Hepatocyte (in vitro differentiated cells): ENCODE measurements at regions not wholly inside any gene's neighbourhood (a gene's known extent, or its start where the extent isn't known, plus 50 kb on each side); places are given as distances from the start of the nearest gene placed in this dataset.

Source experiments
- DNase-seq: peaks from one replicate; pipeline ENCODE4 v3.0.0-alpha.2; 2016; ENCODE audit warnings: low spot score
- H2AFZ ChIP-seq: fragments of 200-600 bp; sonication (generic); 2 replicates; pipeline ENCODE4 v1.6.0; 2016; ENCODE audit warnings: antibody characterized with exemption, mild to moderate bottlenecking
- H3K27ac ChIP-seq: fragments of 200-600 bp; sonication (generic); 2 replicates; pipeline ENCODE4 v1.5.1; 2016; ENCODE audit warnings: mild to moderate bottlenecking
- H3K27me3 ChIP-seq: fragments of 200-600 bp; sonication (generic); 2 replicates; pipeline ENCODE4 v1.6.1; 2016
- H3K36me3 ChIP-seq: fragments of 200-600 bp; sonication (generic); replicated peaks from 2 replicates; pipeline ENCODE4 v1.5.1; 2016; ENCODE audit warnings: low read depth; ENCODE audit not compliant: insufficient read depth
- H3K4me1 ChIP-seq: fragments of 200-600 bp; sonication (generic); 2 replicates; pipeline ENCODE4 v1.5.1; 2016; ENCODE audit warnings: mild to moderate bottlenecking, moderate library complexity; ENCODE audit not compliant: insufficient read depth
- H3K4me2 ChIP-seq: fragments of 200-600 bp; sonication (generic); 2 replicates; pipeline ENCODE4 v1.6.0; 2016
- H3K4me3 ChIP-seq: fragments of 200-600 bp; sonication (generic); 2 replicates; pipeline ENCODE4 v1.5.1; 2016; ENCODE audit warnings: mild to moderate bottlenecking
- H3K79me2 ChIP-seq: fragments of 200-600 bp; sonication (generic); 2 replicates; pipeline ENCODE4 v1.6.0; 2017; ENCODE audit warnings: mild to moderate bottlenecking
- H3K9me2 ChIP-seq: fragments of 200-600 bp; sonication (generic); replicated peaks from 2 replicates; pipeline ENCODE4 v1.6.0; 2017; ENCODE audit warnings: mild to moderate bottlenecking; ENCODE audit not compliant: insufficient read depth
- H3K9me3 ChIP-seq: fragments of 200-600 bp; sonication (generic); 2 replicates; pipeline ENCODE4 v1.5.1; 2016; ENCODE audit warnings: low read depth, mild to moderate bottlenecking
- H4K20me1 ChIP-seq: fragments of 200-600 bp; sonication (generic); 2 replicates; pipeline ENCODE4 v1.6.0; 2016; ENCODE audit warnings: mild to moderate bottlenecking; ENCODE audit not compliant: insufficient read depth, poor library complexity, severe bottlenecking
- EZH2 ChIP-seq: fragments of 200-600 bp; sonication (generic); IDR thresholded peaks from 2 replicates; pipeline ENCODE4 v1.6.1; 2016; ENCODE audit warnings: antibody characterized with exemption, mild to moderate bottlenecking, borderline replicate concordance
- EZH2phosphoT487 ChIP-seq: fragments of 200-600 bp; sonication (generic); IDR thresholded peaks from one replicate; pipeline ENCODE4 v1.6.1; 2018; ENCODE audit warnings: antibody characterized with exemption, mild to moderate bottlenecking, low read depth, moderate library complexity; ENCODE audit not compliant: unreplicated experiment, severe bottlenecking
- WGBS: methylation state at CpG from one replicate; pipeline ENCODE4 v1.1.6; 2016; ENCODE audit warnings: low lambda C conversion rate; ENCODE audit errors: missing lambda C conversion rate; 5-methylcytosine and 5-hydroxymethylcytosine counted together
- TF ChIP-seq, protein P1 (sequence below): fragments of 200-600 bp; sonication (generic); IDR thresholded peaks from 2 replicates; pipeline ENCODE4 v1.5.1; 2016; ENCODE audit warnings: antibody characterized with exemption, mild to moderate bottlenecking; ENCODE audit not compliant: poor library complexity

DNA sequence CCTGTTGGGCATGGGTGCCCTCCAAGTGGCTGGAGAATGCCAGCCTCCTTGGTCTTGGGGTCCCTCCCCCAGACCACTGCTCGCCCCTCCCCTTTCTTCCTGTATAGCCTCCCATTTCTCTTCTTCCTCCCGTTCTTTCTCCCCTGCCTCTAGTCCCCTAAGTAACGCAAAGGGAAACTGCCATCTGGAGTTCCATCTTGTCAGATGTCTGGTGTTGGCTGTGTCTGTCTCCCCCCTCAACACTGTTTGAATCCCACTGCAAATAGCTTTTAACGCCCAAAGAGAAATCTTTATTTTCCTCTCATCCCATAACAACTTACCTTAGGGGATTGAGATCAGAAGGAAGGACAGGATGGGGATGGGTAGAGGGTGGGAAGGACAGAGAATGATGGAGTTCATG lies 55.3 kb upstream of the CSF3R start:
- peaks cover 6% of the 10 kb centered on the region for H3K4me1 ChIP-seq

DNA sequence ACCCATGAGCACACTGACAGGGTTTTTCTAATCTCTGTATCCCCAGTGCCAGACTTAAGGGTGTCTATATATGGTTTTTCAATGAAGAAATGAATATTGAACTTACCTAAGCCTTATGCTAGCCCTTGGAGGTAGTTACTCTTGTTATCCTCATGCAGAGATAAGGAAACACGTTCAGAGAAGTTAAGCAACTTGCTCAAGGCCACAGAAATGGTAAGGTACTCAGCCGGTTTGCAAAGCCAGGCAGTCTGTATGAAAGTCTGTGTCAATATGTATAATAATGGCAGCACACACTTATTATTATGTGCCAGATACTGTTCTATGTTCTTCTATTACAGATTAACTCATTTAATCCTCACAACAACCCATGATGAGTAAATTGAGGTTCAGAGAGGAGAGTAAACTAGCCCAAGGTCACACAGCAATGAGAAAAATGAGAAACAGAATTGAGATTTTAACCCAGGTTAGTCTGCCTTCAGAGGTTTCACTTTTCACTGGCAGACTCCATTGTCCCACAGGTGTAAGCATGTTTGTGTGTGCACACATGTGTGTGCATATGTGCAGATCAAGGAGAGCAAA lies 54.6 kb upstream of the CSF3R start:
- no peak for DNase-seq
- peaks cover 6% of the 10 kb centered on the region for H3K4me1 ChIP-seq
- no peaks in the 10 kb centered on the region for H3K9me3 ChIP-seq
- H3K4me3 ChIP-seq = no peak overlapping the region
- no peaks in the 10 kb centered on the region for H3K9me2 ChIP-seq
- TF ChIP-seq EZH2phosphoT487 = no peak
- TF ChIP-seq, protein P1, sequence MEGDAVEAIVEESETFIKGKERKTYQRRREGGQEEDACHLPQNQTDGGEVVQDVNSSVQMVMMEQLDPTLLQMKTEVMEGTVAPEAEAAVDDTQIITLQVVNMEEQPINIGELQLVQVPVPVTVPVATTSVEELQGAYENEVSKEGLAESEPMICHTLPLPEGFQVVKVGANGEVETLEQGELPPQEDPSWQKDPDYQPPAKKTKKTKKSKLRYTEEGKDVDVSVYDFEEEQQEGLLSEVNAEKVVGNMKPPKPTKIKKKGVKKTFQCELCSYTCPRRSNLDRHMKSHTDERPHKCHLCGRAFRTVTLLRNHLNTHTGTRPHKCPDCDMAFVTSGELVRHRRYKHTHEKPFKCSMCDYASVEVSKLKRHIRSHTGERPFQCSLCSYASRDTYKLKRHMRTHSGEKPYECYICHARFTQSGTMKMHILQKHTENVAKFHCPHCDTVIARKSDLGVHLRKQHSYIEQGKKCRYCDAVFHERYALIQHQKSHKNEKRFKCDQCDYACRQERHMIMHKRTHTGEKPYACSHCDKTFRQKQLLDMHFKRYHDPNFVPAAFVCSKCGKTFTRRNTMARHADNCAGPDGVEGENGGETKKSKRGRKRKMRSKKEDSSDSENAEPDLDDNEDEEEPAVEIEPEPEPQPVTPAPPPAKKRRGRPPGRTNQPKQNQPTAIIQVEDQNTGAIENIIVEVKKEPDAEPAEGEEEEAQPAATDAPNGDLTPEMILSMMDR = no peak
- no peak for TF ChIP-seq EZH2
- no peak overlapping the region for H3K27ac ChIP-seq
- H4K20me1 ChIP-seq = no peaks in the 10 kb centered on the region
- no peak overlapping the region for H2AFZ ChIP-seq
- 55% methylated on average over 2 of the region's 2 CpGs for WGBS
- H3K4me2 ChIP-seq = no peak overlapping the region
- no peaks in the 10 kb centered on the region for H3K27me3 ChIP-seq
- H3K79me2 ChIP-seq = no peaks in the 10 kb centered on the region
- H3K36me3 ChIP-seq = no peaks in the 10 kb centered on the region

More for the DNA sequence above, 55.3 kb upstream of the CSF3R start:
- no peak overlapping the region for H3K4me3 ChIP-seq
- H3K79me2 ChIP-seq = no peaks in the 10 kb centered on the region
- H3K9me3 ChIP-seq = no peaks in the 10 kb centered on the region
- TF ChIP-seq, protein P1 = no peak
- H3K4me2 ChIP-seq = no peak overlapping the region
- H3K9me2 ChIP-seq = no peaks in the 10 kb centered on the region
- no peaks in the 10 kb centered on the region for H4K20me1 ChIP-seq
- no peaks in the 10 kb centered on the region for H3K36me3 ChIP-seq
- WGBS = 81% methylated on average over 4 of the region's 4 CpGs
- H2AFZ ChIP-seq = no peak overlapping the region
- no peak overlapping the region for H3K27ac ChIP-seq
- DNase-seq = no peak
- H3K27me3 ChIP-seq = no peaks in the 10 kb centered on the region

DNA sequence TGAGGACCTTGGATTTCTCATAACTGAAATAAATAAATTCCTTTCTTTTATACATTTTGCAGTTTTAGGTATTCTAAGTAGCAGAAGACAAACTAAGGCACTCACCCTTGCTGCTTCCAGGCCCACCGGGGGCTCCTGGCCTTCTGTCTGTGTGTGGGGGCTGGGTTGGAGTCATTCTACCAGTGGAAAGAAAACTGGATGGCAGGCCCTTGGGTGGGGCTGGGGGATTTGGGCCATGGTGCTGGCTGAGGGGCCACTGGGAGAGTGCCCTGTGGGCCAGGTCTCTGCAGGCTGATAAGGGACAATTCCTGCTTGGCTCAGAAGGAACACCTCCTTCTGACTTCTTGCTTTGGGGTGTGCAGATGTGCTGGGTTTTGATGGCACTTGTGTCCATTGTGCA lies 54.0 kb upstream of the CSF3R start:
- Histone ChIP-seq H3K9me2 (no peaks in the 10 kb centered on the region), H4K20me1 (no peaks in the 10 kb centered on the region), H3K4me2 (no peak overlapping the region), H3K4me3 (no peak overlapping the region), H3K36me3 (no peaks in the 10 kb centered on the region), H2AFZ (no peak overlapping the region), H3K9me3 (no peaks in the 10 kb centered on the region), H3K79me2 (no peaks in the 10 kb centered on the region), H3K4me1 (peaks cover 6% of the 10 kb centered on the region), H3K27me3 (no peaks in the 10 kb centered on the region), H3K27ac (no peak overlapping the region)
- DNase-seq = no peak
- TF ChIP-seq, protein P1 = no peak
- no peak for TF ChIP-seq EZH2
- no peak for TF ChIP-seq EZH2phosphoT487
- 100% methylated on average over 1 of the region's 1 CpG for WGBS

DNA sequence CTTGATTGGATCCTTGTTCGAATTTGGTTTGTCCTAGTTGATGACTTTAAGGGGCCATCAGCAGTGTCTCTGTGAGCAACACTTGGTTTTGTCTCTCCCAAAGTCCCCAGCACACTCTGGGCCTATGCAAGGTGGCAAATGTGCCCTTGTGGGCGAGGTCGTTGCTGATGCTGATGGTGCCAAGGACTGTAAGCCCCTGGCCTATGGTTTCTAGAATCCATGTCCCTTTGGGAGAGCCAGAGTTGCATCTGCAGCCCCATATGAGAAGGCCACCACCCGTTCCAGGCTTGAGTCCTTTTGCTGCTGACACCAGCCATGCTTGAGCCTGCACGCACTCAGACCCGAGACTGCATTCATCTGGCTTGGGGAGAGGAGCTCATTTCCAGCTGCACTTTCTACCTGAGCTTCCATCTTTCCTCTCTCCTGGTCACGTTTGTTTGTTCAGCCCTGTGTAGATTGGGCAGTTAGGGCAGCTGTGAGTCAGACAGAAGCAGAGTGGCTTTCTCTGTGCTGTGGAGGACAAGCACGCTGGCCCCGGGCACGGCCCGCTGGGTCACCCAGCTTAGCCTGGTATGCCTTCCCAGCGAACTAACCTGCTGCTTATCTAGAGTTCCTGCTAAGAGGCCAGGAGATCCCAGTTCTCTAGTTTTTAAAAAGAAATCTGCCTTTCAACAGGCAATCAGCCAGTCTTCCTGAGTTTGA lies 52.1 kb upstream of the CSF3R start:
- DNase-seq = peak; percentile 23
- H3K9me2 ChIP-seq = no peaks in the 10 kb centered on the region
- no peak overlapping the region for H3K4me2 ChIP-seq
- no peaks in the 10 kb centered on the region for H3K9me3 ChIP-seq
- H3K36me3 ChIP-seq = no peaks in the 10 kb centered on the region
- H4K20me1 ChIP-seq = no peaks in the 10 kb centered on the region
- no peaks in the 10 kb centered on the region for H3K79me2 ChIP-seq
- peaks cover 6% of the 10 kb centered on the region for H3K4me1 ChIP-seq
- H3K27ac ChIP-seq = no peak overlapping the region
- TF ChIP-seq, protein P1 = no peak
- TF ChIP-seq EZH2phosphoT487 (no peak), EZH2 (no peak)
- no peaks in the 10 kb centered on the region for H3K27me3 ChIP-seq
- WGBS = 62% methylated on average over 12 of the region's 12 CpGs
- H3K4me3 ChIP-seq = no peak overlapping the region
- no peak overlapping the region for H2AFZ ChIP-seq
